Activated T-cell treated with anti-CD3 and anti-CD28 coated beads for 48 hours (primary cell): ENCODE measurements at regions not wholly inside any gene's neighbourhood (a gene's known extent, or its start where the extent isn't known, plus 50 kb on each side); places are given as distances from the start of the nearest gene placed in this dataset.

Experiments
- DNase-seq: peaks from one replicate; pipeline ENCODE4 v3.0.0-alpha.2; 2020; ENCODE audit warnings: low read depth

DNA sequence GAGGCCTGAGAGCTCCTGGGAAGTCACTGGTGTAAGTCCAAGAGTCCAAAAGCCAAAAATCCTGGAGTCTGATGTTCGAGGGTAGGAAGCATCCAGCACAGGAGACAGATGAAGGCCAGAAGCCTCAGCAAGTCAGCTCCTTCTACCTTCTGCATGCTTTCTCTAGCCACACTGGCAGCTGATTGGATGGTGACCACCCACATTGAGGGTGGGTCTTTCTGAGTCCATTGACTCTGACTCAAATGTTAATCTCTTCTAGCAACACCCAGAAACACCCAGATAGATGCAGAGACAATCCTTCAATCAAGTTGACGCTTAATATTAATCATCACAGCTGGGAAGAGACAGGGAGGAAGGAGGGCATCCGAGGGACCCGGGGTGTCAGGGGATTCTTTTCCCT lies 305.8 kb downstream of the AACS start:
- no peak for DNase-seq

DNA sequence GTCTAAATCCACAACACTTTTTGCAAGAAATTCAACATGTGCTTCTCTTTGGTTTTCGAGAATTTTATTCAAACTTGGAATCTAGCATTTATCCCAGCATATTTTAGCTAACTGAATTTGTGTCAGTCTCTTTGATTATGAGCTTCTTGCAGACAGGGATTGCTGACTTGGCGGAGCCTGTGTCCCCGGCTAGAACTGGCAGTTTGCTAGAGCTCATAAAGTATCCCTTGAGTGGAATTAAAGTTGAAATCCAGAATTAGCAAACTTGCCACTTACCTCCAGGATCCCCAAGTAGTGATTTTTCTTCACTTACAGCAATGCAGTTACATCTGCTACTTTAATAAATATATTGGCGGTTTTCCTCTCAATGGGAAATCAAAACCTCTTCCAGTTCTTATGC lies 306.9 kb downstream of the AACS start:
- DNase-seq: no peak

- DNase-seq: no peak
These were observed 308.1 kb downstream of the AACS start for GRCh38 chr12:125373375-125373774.

DNA sequence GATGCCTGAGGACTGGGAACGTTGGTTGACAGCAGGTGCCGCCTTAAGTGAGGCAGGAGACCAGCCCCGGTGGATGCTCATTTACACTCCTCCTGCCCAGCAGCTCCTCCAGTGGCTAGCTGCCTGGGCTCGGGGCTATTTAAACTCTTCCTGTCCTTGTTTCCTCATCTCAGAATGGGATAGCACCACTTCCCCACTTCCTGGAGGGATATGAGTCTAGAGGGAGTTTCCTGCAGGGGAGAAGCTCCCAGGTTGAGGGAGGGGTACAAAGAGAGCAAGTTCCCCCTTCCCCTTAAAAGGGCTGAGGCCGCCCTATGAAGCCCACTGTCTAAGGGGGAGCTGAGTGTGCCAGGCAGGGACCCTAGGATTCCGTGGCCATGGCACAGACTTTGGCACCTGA lies 311.2 kb downstream of the AACS start:
- DNase-seq: no peak

GRCh38 chr12:125377093-125377492 lies 311.9 kb downstream of the AACS start:
- no peak for DNase-seq

- DNase-seq: no peak
These were observed 316.1 kb downstream of the AACS start for GRCh38 chr12:125381373-125381772.

DNA sequence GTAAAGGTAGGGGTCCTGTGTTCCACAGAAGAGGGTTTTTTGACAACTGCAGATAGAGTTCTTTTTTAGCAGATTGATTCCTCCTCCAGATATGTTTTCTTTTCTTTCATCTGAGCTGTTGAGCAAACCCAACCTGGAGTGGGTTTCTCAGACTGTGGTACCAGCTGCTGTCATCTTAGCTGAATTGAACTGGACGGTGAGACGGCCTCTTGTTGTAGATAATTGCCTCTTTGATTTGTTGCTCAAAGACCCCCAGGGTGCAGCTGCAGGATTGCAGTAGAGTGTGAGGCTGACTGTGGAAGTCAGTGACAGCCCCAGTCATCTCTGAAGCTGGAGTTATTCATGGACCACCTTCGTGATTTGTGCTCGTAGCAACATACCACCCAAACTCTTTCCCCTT lies 317.7 kb downstream of the AACS start:
- DNase-seq: no peak

DNA sequence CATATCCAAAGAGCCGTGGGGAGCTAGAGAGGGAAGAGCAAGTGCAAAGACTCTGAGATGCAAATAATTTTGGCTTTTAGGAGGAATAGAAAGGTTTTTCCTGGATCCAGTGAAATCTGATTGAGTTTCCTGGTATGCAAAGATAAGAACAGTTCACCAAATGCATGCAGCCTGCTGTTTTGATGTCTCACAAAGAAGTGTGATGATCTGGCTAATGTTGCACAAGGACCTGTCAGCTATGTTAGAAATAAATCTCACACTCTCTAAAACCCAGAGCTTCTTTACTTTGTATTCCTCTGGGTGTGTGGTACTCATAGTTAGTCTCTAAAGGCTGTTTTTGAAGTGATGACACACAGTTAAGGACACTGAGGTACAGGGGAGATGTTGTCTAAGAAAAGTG lies 321.4 kb downstream of the AACS start:
- no peak for DNase-seq

GRCh38 chr12:125387206-125387605 lies 322.0 kb downstream of the AACS start:
- DNase-seq: no peak

- DNase-seq: no peak
These were observed 323.9 kb downstream of the AACS start for GRCh38 chr12:125389061-125389697.

DNA sequence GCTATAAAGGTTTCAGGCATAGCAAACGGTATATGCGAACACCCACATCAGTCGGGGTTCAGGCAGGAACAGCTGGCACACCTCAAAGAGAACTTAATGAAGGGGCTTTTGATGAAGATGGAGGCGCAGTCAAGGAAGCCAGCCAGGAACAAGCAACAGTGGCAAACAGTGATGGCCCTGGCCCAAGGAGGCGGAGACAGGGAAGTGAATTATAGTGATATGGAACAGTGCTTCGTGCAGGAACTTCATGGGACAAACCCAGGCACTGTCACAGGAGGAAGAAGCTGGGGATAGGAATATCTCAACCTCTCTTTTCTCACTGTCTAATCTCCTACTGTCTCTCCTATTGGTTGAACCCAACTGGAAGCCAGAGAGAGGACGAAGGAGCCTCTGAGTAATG lies 328.3 kb downstream of the AACS start:
- DNase-seq: no peak

DNA sequence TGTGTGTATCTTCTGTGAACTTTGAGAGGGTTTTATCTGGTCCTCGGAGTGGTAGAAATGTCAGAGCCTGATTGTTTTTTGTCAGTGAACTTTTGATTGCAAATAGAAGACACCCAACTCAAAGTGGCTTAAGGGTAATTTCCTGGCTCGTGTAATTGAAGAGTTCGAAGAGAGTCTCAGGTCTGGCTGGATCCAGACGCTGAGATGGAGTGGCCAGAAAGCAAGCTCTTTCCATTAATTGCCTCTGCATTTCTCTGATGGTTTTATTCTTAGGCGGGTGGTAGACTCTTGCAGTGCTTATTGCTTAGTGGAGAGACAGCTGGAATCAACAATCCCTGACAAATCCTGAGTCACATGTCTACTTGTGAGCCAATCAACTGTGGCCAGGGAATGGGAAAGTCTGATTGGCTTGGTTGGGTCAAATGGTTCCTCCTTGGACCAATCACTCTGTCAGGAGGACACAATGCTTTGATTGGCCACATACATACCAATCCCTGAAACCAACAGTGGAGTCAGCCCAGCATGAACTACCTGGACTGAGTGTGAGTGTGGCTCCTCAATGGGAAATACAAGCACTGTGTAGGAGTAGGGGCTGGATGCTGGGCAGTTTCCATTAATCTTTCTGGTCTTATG lies 330.5 kb downstream of the AACS start:
- no peak for DNase-seq

DNA sequence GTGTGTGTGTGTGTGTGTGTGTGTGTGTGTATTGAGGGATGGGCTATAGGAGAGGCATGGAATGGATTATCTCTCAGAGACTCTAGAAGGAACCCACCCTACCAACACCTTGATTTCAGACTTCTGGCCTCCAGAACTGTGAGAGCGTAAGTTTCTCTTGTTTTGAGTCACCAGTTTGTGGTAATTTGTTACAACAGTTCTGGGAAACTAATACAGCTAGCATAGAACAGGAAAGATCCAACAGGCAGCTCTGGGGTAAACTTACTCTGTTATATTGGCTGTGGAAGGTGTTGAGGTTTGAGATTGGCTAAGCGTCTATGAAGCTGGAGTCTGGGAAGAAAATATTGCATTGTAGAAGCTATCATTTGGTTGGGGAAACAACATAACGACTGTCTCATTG lies 334.3 kb downstream of the AACS start:
- DNase-seq: no peak

GRCh38 chr12:125402874-125403789 lies 337.9 kb downstream of the AACS start:
- DNase-seq: no peak

DNA sequence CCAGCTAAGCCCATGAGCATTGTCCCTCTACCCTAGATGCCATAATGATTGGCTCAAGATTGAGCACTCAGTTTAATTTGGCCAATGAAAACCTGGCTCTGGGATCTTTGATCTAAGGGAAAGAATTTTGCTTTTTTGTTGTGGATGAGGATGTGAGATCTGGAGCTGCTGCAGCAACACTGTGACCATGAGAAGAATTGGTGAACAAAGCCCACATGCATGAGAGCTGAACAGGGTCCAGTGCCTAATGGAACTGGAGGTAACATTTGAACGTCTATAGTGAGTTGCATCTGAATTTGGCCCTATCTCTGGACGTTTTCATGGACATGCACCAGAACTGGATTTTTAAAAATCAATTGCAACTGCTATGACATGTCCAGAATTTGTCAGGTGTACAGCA lies 338.6 kb downstream of the AACS start:
- no peak for DNase-seq

DNA sequence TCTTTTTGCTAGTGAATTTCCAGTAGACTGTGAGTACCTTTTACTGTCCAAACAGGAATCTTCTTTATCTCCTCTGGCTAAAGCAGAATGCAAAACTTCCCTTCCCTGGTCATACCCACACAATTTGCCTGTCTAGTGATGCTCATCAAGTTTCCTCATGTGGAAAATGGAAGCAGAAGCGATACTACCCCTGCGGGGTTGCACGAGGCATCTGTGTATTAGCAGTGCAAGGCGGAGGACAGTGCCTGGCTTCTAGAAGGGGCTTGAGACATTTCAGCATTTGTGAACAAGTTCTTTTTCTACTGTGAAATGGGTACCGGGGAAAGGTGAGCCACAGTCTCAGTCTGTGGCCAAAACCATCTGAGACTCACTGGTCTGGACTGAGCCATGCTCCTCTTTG lies 340.9 kb downstream of the AACS start:
- DNase-seq: no peak

- no peak for DNase-seq
These were observed 343.5 kb downstream of the AACS start for GRCh38 chr12:125408718-125409117.

- no peak for DNase-seq
These were observed 347.3 kb downstream of the AACS start for GRCh38 chr12:125412506-125412905.

DNA sequence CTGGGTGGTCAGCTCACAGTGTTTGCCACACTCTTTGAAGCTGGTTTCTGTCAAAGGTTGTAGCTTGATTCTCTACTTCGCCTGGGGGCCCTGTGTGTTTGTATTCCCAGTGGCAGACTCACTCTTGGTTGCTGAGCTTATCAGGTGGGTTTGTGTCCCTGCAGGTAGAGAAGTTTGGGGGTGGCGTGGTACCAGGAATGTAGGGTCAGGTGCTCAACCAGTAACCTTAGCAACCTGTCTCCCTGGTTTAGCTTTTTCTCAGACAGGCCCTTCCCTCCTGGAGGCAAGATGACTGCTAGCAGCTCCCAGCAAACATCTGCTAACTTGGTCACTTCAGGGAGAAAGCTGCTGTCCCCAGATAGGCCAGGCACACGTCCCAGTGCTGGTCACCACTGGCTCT lies 352.2 kb downstream of the AACS start:
- DNase-seq: no peak

DNA sequence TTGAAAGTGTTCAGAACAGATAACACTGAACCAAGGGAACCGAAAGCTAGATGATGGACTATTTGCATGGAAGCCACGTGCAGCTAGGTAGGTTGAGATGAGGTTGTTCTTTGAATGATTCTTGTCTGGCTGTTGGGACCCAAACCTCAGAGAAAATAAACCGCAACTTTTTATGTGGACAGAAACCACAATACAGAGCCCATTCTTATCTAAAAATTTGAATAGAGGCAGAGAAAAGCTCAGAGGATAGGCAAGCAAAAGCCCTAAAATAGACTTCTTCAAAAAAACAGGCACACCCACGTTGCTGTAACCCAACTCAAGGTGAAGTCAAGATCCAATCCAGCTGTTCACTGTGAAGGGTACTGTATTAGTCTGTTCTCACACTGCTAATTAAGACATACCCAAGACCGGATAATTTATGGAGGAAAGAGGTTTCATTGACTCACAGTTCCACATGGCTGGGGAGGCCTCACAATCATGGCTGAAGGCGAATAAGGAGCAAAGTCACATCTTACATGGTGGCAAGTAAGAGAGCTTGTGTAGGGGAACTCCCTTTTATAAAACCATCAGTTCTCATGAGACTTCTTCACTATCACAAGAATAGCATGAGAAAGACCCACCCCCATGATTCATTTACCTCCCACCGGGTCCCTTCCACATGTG lies 353.8 kb downstream of the AACS start:
- no peak for DNase-seq

DNA sequence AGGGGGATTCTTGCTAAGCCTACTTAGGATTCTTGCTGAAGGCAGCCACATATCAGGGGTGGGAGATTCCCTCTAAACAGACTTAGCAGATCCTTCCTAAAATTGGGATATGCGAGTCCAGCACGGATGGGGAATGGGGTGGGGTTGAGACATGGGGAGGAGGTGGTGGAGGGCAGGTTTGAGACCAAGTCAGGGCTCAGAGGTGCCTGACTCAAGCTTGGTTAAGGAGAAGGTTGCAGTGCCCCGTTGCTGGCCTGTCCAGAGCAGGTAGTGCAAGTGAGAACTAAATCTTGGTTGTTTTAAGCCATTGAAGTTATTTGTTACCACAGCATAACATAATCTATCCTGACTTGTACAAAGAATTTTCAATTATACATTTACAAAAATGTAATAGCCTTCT lies 359.7 kb downstream of the AACS start:
- DNase-seq: no peak

GRCh38 chr12:125431516-125431915 lies 366.3 kb downstream of the AACS start:
- DNase-seq: no peak

- no peak for DNase-seq
These were observed 368.9 kb downstream of the AACS start for GRCh38 chr12:125434131-125434530.
